Right lung (tissue), 2 donors: ENCODE measurements at regions not wholly inside any gene's neighbourhood (a gene's known extent, or its start where the extent isn't known, plus 50 kb on each side); places are given as distances from the start of the nearest gene placed in this dataset.
"Not testable (repeated sequence)": the region's sequence is repeated elsewhere in the genome, so short reads cannot be mapped to it uniquely, and the experiment has no call there.

Experiments
- DNase-seq, 2 donors: peaks; one replicate each; pipeline ENCODE4 v3.0.0-alpha.2; 2013

GRCh38 chr16:86713021-86713631 lies 134.8 kb downstream of the FOXL1 start:
- DNase-seq, result no peak

- DNase-seq, result no peak
Measured at GRCh38 chr16:86714166-86714565, 135.8 kb downstream of the FOXL1 start.

- DNase-seq, result no peak
Measured at GRCh38 chr16:86716649-86717048, 138.3 kb downstream of the FOXL1 start.

GRCh38 chr16:86718118-86718517 lies 139.8 kb downstream of the FOXL1 start:
- no peak for DNase-seq

GRCh38 chr16:86722970-86723369 lies 144.6 kb downstream of the FOXL1 start:
- DNase-seq, result peak; percentile 38 to 60

- no peak for DNase-seq
Measured at GRCh38 chr16:86723689-86724088, 145.3 kb downstream of the FOXL1 start.

GRCh38 chr16:86725401-86725800 lies 147.1 kb downstream of the FOXL1 start:
- DNase-seq, result no peak

- DNase-seq, result no peak
Measured at GRCh38 chr16:86726340-86726739, 148.0 kb downstream of the FOXL1 start.

- no peak for DNase-seq
Measured at GRCh38 chr16:86727131-86727530, 148.8 kb downstream of the FOXL1 start.

- DNase-seq, result no peak
Measured at GRCh38 chr16:86727632-86728031, 149.3 kb downstream of the FOXL1 start.

- no peak for DNase-seq
Measured at GRCh38 chr16:86729686-86730085, 151.3 kb downstream of the FOXL1 start.

GRCh38 chr16:86730086-86730485 lies 151.7 kb downstream of the FOXL1 start:
- DNase-seq, result no peak

GRCh38 chr16:86730597-86730996 lies 152.2 kb downstream of the FOXL1 start:
- no peak for DNase-seq

- DNase-seq, result no peak
Measured at GRCh38 chr16:86732621-86733295, 154.4 kb downstream of the FOXL1 start.

GRCh38 chr16:86733546-86734254 lies 155.4 kb downstream of the FOXL1 start:
- no peak for DNase-seq

- no peak for DNase-seq
Measured at GRCh38 chr16:86734543-86735460, 156.5 kb downstream of the FOXL1 start.

GRCh38 chr16:86735727-86736126 lies 157.4 kb downstream of the FOXL1 start:
- no peak for DNase-seq

- no peak for DNase-seq
Measured at GRCh38 chr16:86736502-86736901, 158.2 kb downstream of the FOXL1 start.

- DNase-seq, result no peak
Measured at GRCh38 chr16:86737083-86737482, 158.7 kb downstream of the FOXL1 start.

- not testable (repeated sequence) for DNase-seq
Measured at GRCh38 chr16:86738322-86738721, 160.0 kb downstream of the FOXL1 start.

GRCh38 chr16:86739178-86739577 lies 160.8 kb downstream of the FOXL1 start:
- no peak for DNase-seq

GRCh38 chr16:86739808-86740207 lies 161.5 kb downstream of the FOXL1 start:
- DNase-seq, result no peak
